GM19023 (cell line): ENCODE measurements at regions not wholly inside any gene's neighbourhood (a gene's known extent, or its start where the extent isn't known, plus 50 kb on each side); places are given as distances from the start of the nearest gene placed in this dataset.

Source experiments
- ATAC-seq: cut with Tn5 transposase; IDR thresholded peaks from one replicate; pipeline ENCODE4 v1.9.1; 2021; ENCODE audit warnings: mild to moderate bottlenecking, moderate library complexity; ENCODE audit not compliant: unreplicated experiment

DNA sequence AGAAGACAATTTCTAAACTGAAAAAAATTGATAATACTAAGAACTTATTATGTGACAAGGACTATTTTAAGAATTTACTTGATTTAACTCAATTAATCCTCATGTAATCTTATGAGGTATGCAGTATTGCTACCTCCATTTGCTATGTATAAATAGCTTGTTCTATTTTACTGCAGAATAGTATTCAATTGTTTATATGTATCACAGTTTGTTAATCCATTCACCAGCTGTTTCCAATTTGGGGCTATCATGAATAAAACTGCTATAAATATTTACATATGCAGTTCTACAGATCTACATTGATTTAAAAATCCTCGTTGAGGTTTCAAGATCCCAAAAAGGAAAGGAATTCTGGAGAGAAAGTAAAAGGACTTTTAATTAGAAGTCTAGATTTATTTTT lies 54.8 kb upstream of the DOCK10 start:
- ATAC-seq = no peak
